Peyer's patch (tissue), 4 donors: ENCODE measurements at regions not wholly inside any gene's neighbourhood (a gene's known extent, or its start where the extent isn't known, plus 50 kb on each side); places are given as distances from the start of the nearest gene placed in this dataset.

ENCODE experiments used
- DNase-seq, 3 donors: peaks; one replicate each; pipeline ENCODE4 v3.0.0-alpha.2; 2017 to 2019
- H3K27ac ChIP-seq, 4 donors: fragments of 200-600 bp; sonication (generic); one replicate each; pipeline ENCODE4 v1.5.1; 2016 to 2019
- H3K27me3 ChIP-seq, 2 donors: fragments of 200-600 bp; sonication (generic); one replicate each; pipeline ENCODE4 v1.5.1; 2019
- H3K36me3 ChIP-seq, 3 donors: fragments of 200-600 bp; sonication (generic); one replicate each; pipeline ENCODE4 v1.5.1; 2016 to 2019
- H3K4me1 ChIP-seq, 4 donors: fragments of 200-600 bp; sonication (generic); one replicate each; pipeline ENCODE4 v1.5.1; 2016 to 2019
- H3K4me3 ChIP-seq, 4 donors: fragments of 200-600 bp; sonication (generic); 1 replicate in 3 of 4; 2 replicates in 1 of 4; pipeline ENCODE4 v1.5.1; 2016 to 2019; ENCODE audit warnings: mild to moderate bottlenecking in 1 of 4
- H3K9me3 ChIP-seq, 4 donors: fragments of 200-600 bp; sonication (generic); one replicate each; pipeline ENCODE4 v1.5.1; 2016 to 2019; ENCODE audit warnings: mild to moderate bottlenecking in 1 of 4
- CTCF ChIP-seq, 6 experiments: fragments of 450-650 bp in 4 of 6; fragments of 200-600 bp in 2 of 6; sonication (generic) in 1 of 6; IDR thresholded peaks; one replicate each; pipeline ENCODE4 v1.5.1; 2017 to 2019; ENCODE audit warnings: antibody characterized with exemption in 6 of 6, mild to moderate bottlenecking in 3 of 6, moderate library complexity in 1 of 6
- POLR2A ChIP-seq, 2 donors: fragments of 450-650 bp; IDR thresholded peaks; one replicate each; pipeline ENCODE4 v1.5.1; 2017; ENCODE audit warnings: antibody characterized with exemption in 2 of 2, mild to moderate bottlenecking in 2 of 2, moderate library complexity in 2 of 2

- H3K9me3 ChIP-seq, result no peaks in the 10 kb centered on the region
- H3K27me3 ChIP-seq, result no peaks in the 10 kb centered on the region
- TF ChIP-seq POLR2A (IDR thresholded peaks at IDR 0.05) (no peak), CTCF (IDR thresholded peaks at IDR 0.05) (no peak)
- peaks cover 0 to 4% (median 0%) of the 10 kb centered on the region in 4 donors for H3K4me1 ChIP-seq
- H3K27ac ChIP-seq, result no peak overlapping the region
- no peak overlapping the region for H3K4me3 ChIP-seq
- no peaks in the 10 kb centered on the region for H3K36me3 ChIP-seq
- no peak for DNase-seq
Observed at GRCh38 chr6:167426084-167426483, 101.2 kb downstream of the TTLL2 start.

GRCh38 chr6:167426651-167427050, 101.8 kb downstream of the TTLL2 start:
- Histone ChIP-seq H3K4me3 (no peak overlapping the region), H3K27me3 (no peaks in the 10 kb centered on the region), H3K4me1 (peaks cover 0 to 4% (median 0%) of the 10 kb centered on the region in 4 donors), H3K9me3 (no peaks in the 10 kb centered on the region), H3K36me3 (no peaks in the 10 kb centered on the region), H3K27ac (no peak overlapping the region)
- DNase-seq, result no peak
- no peak for TF ChIP-seq POLR2A (IDR thresholded peaks at IDR 0.05)
- TF ChIP-seq CTCF (IDR thresholded peaks at IDR 0.05), result no peak

- TF ChIP-seq CTCF (IDR thresholded peaks at IDR 0.05), result no peak
- no peak for TF ChIP-seq POLR2A (IDR thresholded peaks at IDR 0.05)
- no peak overlapping the region for H3K27ac ChIP-seq
- H3K4me1 ChIP-seq, result peaks cover 0 to 4% (median 0%) of the 10 kb centered on the region in 4 donors
- DNase-seq, result no peak
- H3K27me3 ChIP-seq, result no peaks in the 10 kb centered on the region
- no peak overlapping the region for H3K4me3 ChIP-seq
- H3K9me3 ChIP-seq, result no peaks in the 10 kb centered on the region
- no peaks in the 10 kb centered on the region for H3K36me3 ChIP-seq
Observed at GRCh38 chr6:167428664-167429333, 103.9 kb downstream of the TTLL2 start.

- H3K27ac ChIP-seq, result no peak overlapping the region
- no peaks in the 10 kb centered on the region for H3K9me3 ChIP-seq
- no peak for DNase-seq
- H3K4me3 ChIP-seq, result no peak overlapping the region
- peaks cover 0 to 4% (median 0%) of the 10 kb centered on the region in 4 donors for H3K4me1 ChIP-seq
- no peaks in the 10 kb centered on the region for H3K36me3 ChIP-seq
- H3K27me3 ChIP-seq, result no peaks in the 10 kb centered on the region
- TF ChIP-seq POLR2A (IDR thresholded peaks at IDR 0.05), result no peak
- TF ChIP-seq CTCF (IDR thresholded peaks at IDR 0.05), result no peak
Observed at GRCh38 chr6:167429353-167429752, 104.5 kb downstream of the TTLL2 start.

GRCh38 chr6:167435209-167435728, 110.4 kb downstream of the TTLL2 start:
- no peaks in the 10 kb centered on the region for H3K36me3 ChIP-seq
- H3K4me1 ChIP-seq, result no peaks in the 10 kb centered on the region
- H3K9me3 ChIP-seq, result no peaks in the 10 kb centered on the region
- TF ChIP-seq POLR2A (IDR thresholded peaks at IDR 0.05) (no peak), CTCF (IDR thresholded peaks at IDR 0.05) (no peak)
- H3K27ac ChIP-seq, result no peak overlapping the region
- no peaks in the 10 kb centered on the region for H3K27me3 ChIP-seq
- DNase-seq, result no peak
- H3K4me3 ChIP-seq, result no peak overlapping the region
